ENCODE measurements at regions not wholly inside any gene's neighbourhood (a gene's known extent, or its start where the extent isn't known, plus 50 kb on each side); places are given as distances from the start of the nearest gene placed in this dataset.

GRCh38 chr13:80840316-80840976, 499.5 kb upstream of the SPRY2 start:
- in situ Hi-C loops (cut with MboI; ENCODE audit: low pct_unique_long_range_greater_than_20kb, low sequenced_read_pairs, unreplicated experiment): no loop called here
- no peak for DNase-seq (ENCODE audit: low spot score)

GRCh38 chr13:80835902-80836301, 495.0 kb upstream of the SPRY2 start:
- DNase-seq (ENCODE audit: low spot score): no peak
- in situ Hi-C loops (cut with MboI; ENCODE audit: low pct_unique_long_range_greater_than_20kb, low sequenced_read_pairs, unreplicated experiment): no loop called here
- TF ChIP-seq CTCF (IDR thresholded peaks at IDR 0.05; ENCODE audit: extremely low read depth, insufficient read depth, missing control alignments): no peak

More at GRCh38 chr13:80840316-80840976, 499.5 kb upstream of the SPRY2 start:
- TF ChIP-seq CTCF (IDR thresholded peaks at IDR 0.05; ENCODE audit: extremely low read depth, insufficient read depth, missing control alignments): no peak

- in situ Hi-C loops (cut with MboI; ENCODE audit: low pct_unique_long_range_greater_than_20kb, low sequenced_read_pairs, unreplicated experiment): no loop called here
- no peak for DNase-seq (ENCODE audit: low spot score)
- TF ChIP-seq CTCF (IDR thresholded peaks at IDR 0.05; ENCODE audit: extremely low read depth, insufficient read depth, missing control alignments): no peak
Measured at GRCh38 chr13:80830431-80830830, 489.5 kb upstream of the SPRY2 start.

- no peak for TF ChIP-seq CTCF (IDR thresholded peaks at IDR 0.05; ENCODE audit: extremely low read depth, insufficient read depth, missing control alignments)
- in situ Hi-C loops (cut with MboI; ENCODE audit: low pct_unique_long_range_greater_than_20kb, low sequenced_read_pairs, unreplicated experiment): no loop called here
- no peak for DNase-seq (ENCODE audit: low spot score)
Measured at GRCh38 chr13:80828759-80829158, 487.8 kb upstream of the SPRY2 start.

GRCh38 chr13:80825276-80825675, 484.4 kb upstream of the SPRY2 start:
- in situ Hi-C loops (cut with MboI; ENCODE audit: low pct_unique_long_range_greater_than_20kb, low sequenced_read_pairs, unreplicated experiment): no loop called here
- no peak for TF ChIP-seq CTCF (IDR thresholded peaks at IDR 0.05; ENCODE audit: extremely low read depth, insufficient read depth, missing control alignments)
- no peak for DNase-seq (ENCODE audit: low spot score)

GRCh38 chr13:80824229-80824628, 483.3 kb upstream of the SPRY2 start:
- in situ Hi-C loops (cut with MboI; ENCODE audit: low pct_unique_long_range_greater_than_20kb, low sequenced_read_pairs, unreplicated experiment): no loop called here
- DNase-seq (ENCODE audit: low spot score): no peak
- no peak for TF ChIP-seq CTCF (IDR thresholded peaks at IDR 0.05; ENCODE audit: extremely low read depth, insufficient read depth, missing control alignments)
